CD4-positive, alpha-beta T cell (primary cell): ENCODE measurements at regions not wholly inside any gene's neighbourhood (a gene's known extent, or its start where the extent isn't known, plus 50 kb on each side); places are given as distances from the start of the nearest gene placed in this dataset.

ENCODE experiments used
- ATAC-seq: fragments of 200-7000 bp; cut with Tn5 transposase; one replicate; pipeline ENCODE4 v1.10.0; 2022; ENCODE audit warnings: mild to moderate bottlenecking; ENCODE audit not compliant: poor library complexity
- CTCF ChIA-PET: fragments of 350-600 bp; sonication (Branson Sonifier 250); formaldehyde crosslinking; loops from one replicate; lab custom pipeline; 2021; ENCODE audit warnings: antibody characterized with exemption, inconsistent platforms; lab: Charles Lee
- POLR2A ChIA-PET: fragments of 350-600 bp; sonication (Branson Sonifier 250); formaldehyde crosslinking; loops from one replicate; lab custom pipeline; 2021; ENCODE audit warnings: antibody characterized with exemption, inconsistent platforms; lab: Charles Lee
- DNase-seq, 14 experiments: peaks; one replicate each; pipeline ENCODE4 v3.0.0-alpha.2; 2013 to 2020; ENCODE audit warnings: mixed read lengths in 2 of 14
- H3K27ac ChIP-seq, 2 donors: one replicate each; pipeline versions ENCODE4 v1.5.1 to v1.7.0; 2013; ENCODE audit warnings: low read length in 2 of 2, low read depth in 1 of 2, mild to moderate bottlenecking in 1 of 2
- H3K27me3 ChIP-seq, 2 experiments: 1 replicate in 1 of 2; 2 replicates in 1 of 2; pipeline versions ENCODE4 v1.6.1 to v1.7.0; 2013; ENCODE audit warnings: low read length in 2 of 2, control low read depth in 1 of 2, mild to moderate bottlenecking in 1 of 2, moderate library complexity in 1 of 2; ENCODE audit not compliant: insufficient read depth in 2 of 2, control insufficient read depth in 1 of 2
- H3K36me3 ChIP-seq: one replicate; pipeline ENCODE4 v1.6.1; 2013; ENCODE audit warnings: low read length, control low read depth; ENCODE audit not compliant: insufficient read depth
- H3K4me1 ChIP-seq: one replicate; pipeline ENCODE4 v1.6.1; 2013; ENCODE audit warnings: low read length, control low read depth; ENCODE audit not compliant: insufficient read depth
- H3K4me3 ChIP-seq: one replicate; pipeline ENCODE4 v1.5.1; 2013; ENCODE audit warnings: mild to moderate bottlenecking, low read length, moderate library complexity
- H3K9me3 ChIP-seq, 2 experiments: 1 replicate in 1 of 2; 2 replicates in 1 of 2; pipeline versions ENCODE4 v1.6.1 to v1.7.0; 2013; ENCODE audit warnings: low read length in 2 of 2, mild to moderate bottlenecking in 2 of 2, control low read depth in 1 of 2, moderate library complexity in 1 of 2; ENCODE audit not compliant: control insufficient read depth in 1 of 2, insufficient read depth in 1 of 2
- H3K27ac Mint-ChIP-seq: one replicate; pipeline ENCODE4 v1.8.0; 2020; ENCODE audit warnings: mixed read lengths
- H3K27me3 Mint-ChIP-seq: one replicate; pipeline ENCODE4 v1.8.0; 2021; ENCODE audit warnings: mixed read lengths
- H3K36me3 Mint-ChIP-seq: one replicate; pipeline ENCODE4 v1.8.0; 2021; ENCODE audit warnings: low read depth, mixed read lengths
- H3K4me1 Mint-ChIP-seq: one replicate; pipeline ENCODE4 v1.8.0; 2021; ENCODE audit warnings: low read depth, mixed read lengths
- H3K4me3 Mint-ChIP-seq: one replicate; pipeline ENCODE4 v1.8.0; 2020; ENCODE audit warnings: mild to moderate bottlenecking, mixed read lengths
- H3K9me3 Mint-ChIP-seq: one replicate; pipeline ENCODE4 v1.8.0; 2020; ENCODE audit warnings: mixed read lengths
- CTCF ChIP-seq: fragments of 200-600 bp; IDR thresholded peaks from one replicate; pipeline ENCODE4 v1.8.0; 2022; ENCODE audit warnings: antibody characterized with exemption, mild to moderate bottlenecking
- intact Hi-C, 2 experiments: fragments of 100-400 bp; cut with DNase I in 1 of 2; cut with micrococcal nuclease in 1 of 2; formaldehyde crosslinking; loops; one replicate each; pipeline versions ENCODE4 v1.15.1 to v1.9.0; 2023 to 2025; cut with DNase I, micrococcal nuclease

GRCh38 chr3:83524901-83525300, 1433.9 kb upstream of the CADM2 start:
- no peak overlapping the region for H3K27ac Mint-ChIP-seq
- H3K36me3 Mint-ChIP-seq: no peaks in the 10 kb centered on the region
- ATAC-seq (no peak), DNase-seq (no peak)
- H3K4me1 ChIP-seq: no peaks in the 10 kb centered on the region
- no peaks in the 10 kb centered on the region for H3K36me3 ChIP-seq
- no peak overlapping the region for H3K4me3 ChIP-seq
- no peak overlapping the region for H3K27ac ChIP-seq
- CTCF ChIA-PET: no interaction called here
- H3K27me3 Mint-ChIP-seq: no peaks in the 10 kb centered on the region
- TF ChIP-seq CTCF: no peak
- peaks cover 0 to 3% of the 10 kb centered on the region in 2 experiments for H3K9me3 ChIP-seq
- POLR2A ChIA-PET: no interaction called here
- peaks cover 5% of the 10 kb centered on the region for H3K9me3 Mint-ChIP-seq
- no peaks in the 10 kb centered on the region for H3K4me1 Mint-ChIP-seq
- H3K27me3 ChIP-seq: no peaks in the 10 kb centered on the region
- intact Hi-C loops: no loop called here
- H3K4me3 Mint-ChIP-seq: no peak overlapping the region

DNA sequence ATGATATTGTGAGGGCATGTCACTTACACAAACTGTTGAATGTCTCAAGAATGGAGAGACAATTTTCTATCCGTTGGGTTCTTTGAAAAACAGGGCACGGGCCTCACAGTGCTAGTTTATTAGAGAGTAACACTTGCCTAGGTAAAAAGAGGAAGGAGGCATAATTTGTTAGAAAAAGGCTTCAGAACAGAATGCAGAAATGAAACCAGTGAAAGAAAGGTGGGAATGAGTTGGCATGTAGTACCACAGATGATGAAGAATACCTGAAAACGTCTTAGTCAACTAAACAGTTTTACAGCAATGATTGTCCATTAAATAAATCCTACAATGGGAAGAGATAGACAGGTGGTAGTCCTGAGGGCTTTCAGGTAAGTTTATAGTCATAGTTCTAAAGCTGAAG, 1399.7 kb upstream of the CADM2 start:
- H3K36me3 Mint-ChIP-seq: no peaks in the 10 kb centered on the region
- TF ChIP-seq CTCF: no peak
- CTCF ChIA-PET: no interaction called here

GRCh38 chr3:83567935-83568334, 1390.9 kb upstream of the CADM2 start:
- intact Hi-C loops: no loop called here
- Mint-ChIP-seq H3K4me3 (no peak overlapping the region), H3K36me3 (no peaks in the 10 kb centered on the region), H3K27me3 (no peaks in the 10 kb centered on the region), H3K27ac (no peak overlapping the region), H3K4me1 (no peaks in the 10 kb centered on the region), H3K9me3 (peaks cover 2% of the 10 kb centered on the region)
- Histone ChIP-seq H3K4me1 (no peaks in the 10 kb centered on the region), H3K27ac (no peak overlapping the region), H3K27me3 (no peaks in the 10 kb centered on the region), H3K9me3 (no peaks in the 10 kb centered on the region), H3K36me3 (no peaks in the 10 kb centered on the region), H3K4me3 (no peak overlapping the region)
- DNase-seq (no peak), ATAC-seq (no peak)
- TF ChIP-seq CTCF: no peak
- ChIA-PET CTCF (no interaction called here), POLR2A (no interaction called here)

More for the DNA sequence above, 1399.7 kb upstream of the CADM2 start:
- intact Hi-C loops: no loop called here
- no peak for ATAC-seq
- Histone ChIP-seq H3K27me3 (no peaks in the 10 kb centered on the region), H3K4me1 (no peaks in the 10 kb centered on the region), H3K4me3 (no peak overlapping the region), H3K36me3 (no peaks in the 10 kb centered on the region), H3K9me3 (peaks cover 0 to 14% of the 10 kb centered on the region in 2 experiments), H3K27ac (no peak overlapping the region)
- POLR2A ChIA-PET: no interaction called here
- no peak for DNase-seq
- H3K4me3 Mint-ChIP-seq: no peak overlapping the region
- no peak overlapping the region for H3K27ac Mint-ChIP-seq
- no peaks in the 10 kb centered on the region for H3K4me1 Mint-ChIP-seq
- peaks cover 19% of the 10 kb centered on the region for H3K9me3 Mint-ChIP-seq
- no peaks in the 10 kb centered on the region for H3K27me3 Mint-ChIP-seq
